ENCODE measurements at regions not wholly inside any gene's neighbourhood (a gene's known extent, or its start where the extent isn't known, plus 50 kb on each side); places are given as distances from the start of the nearest gene placed in this dataset.

GRCh38 chr2:8072907-8073306 lies 608.9 kb upstream of the ID2 start:
- TF ChIP-seq POLR2A (IDR thresholded peaks at IDR 0.05) (no peak), CTCF (IDR thresholded peaks at IDR 0.05) (no peak), POLR2AphosphoS5 (IDR thresholded peaks at IDR 0.05) (no peak), EP300 (IDR thresholded peaks at IDR 0.05; ENCODE audit: low read depth) (no peak)
